H1 (cell line): ENCODE measurements at regions not wholly inside any gene's neighbourhood (a gene's known extent, or its start where the extent isn't known, plus 50 kb on each side); places are given as distances from the start of the nearest gene placed in this dataset.

Source experiments
- CTCF ChIA-PET: fragments of 300-600 bp; sonication (Branson Sonifier 250); formaldehyde crosslinking; loops from one replicate; lab custom pipeline; 2021; ENCODE audit not compliant: partially characterized antibody; lab: Charles Lee
- POLR2A ChIA-PET: fragments of 300-600 bp; sonication (Branson Sonifier 250); formaldehyde crosslinking; loops from one replicate; lab custom pipeline; 2021; ENCODE audit warnings: inconsistent platforms; ENCODE audit not compliant: partially characterized antibody; lab: Charles Lee
- DNase-seq, 2 experiments: peaks; one replicate each; pipeline versions ENCODE4 v3.0.0 to v3.0.0-alpha.2; 2010 to 2022; ENCODE audit warnings: low spot score in 2 of 2, low read depth in 1 of 2, mixed read lengths in 1 of 2
- FAIRE-seq: peaks from 2 replicates; lab custom pipeline; 2011; peaks lifted over from hg19 to GRCh38; lab: Jason Lieb, UNC
- H2AFZ ChIP-seq: 2 replicates; pipeline ENCODE4 v1.8.1; 2012; ENCODE audit warnings: low read length, inconsistent platforms
- H2AK5ac ChIP-seq: 2 replicates; pipeline ENCODE4 v1.6.1; 2013; ENCODE audit warnings: low read depth, low read length
- H2BK120ac ChIP-seq: replicated peaks from 2 replicates; pipeline ENCODE3; 2013; ENCODE audit warnings: low read depth, low read length, inconsistent platforms
- H2BK12ac ChIP-seq: 2 replicates; pipeline ENCODE4 v1.6.1; 2013; ENCODE audit warnings: low read depth, low read length
- H2BK15ac ChIP-seq: 2 replicates; pipeline ENCODE4 v1.6.1; 2013; ENCODE audit warnings: low read length
- H2BK20ac ChIP-seq: 2 replicates; pipeline ENCODE4 v1.6.1; 2013; ENCODE audit warnings: low read length
- H2BK5ac ChIP-seq: 2 replicates; pipeline ENCODE4 v1.6.1; 2013; ENCODE audit warnings: low read depth, low read length
- H3K14ac ChIP-seq: 2 replicates; pipeline ENCODE4 v1.6.1; 2013; ENCODE audit warnings: inconsistent platforms; ENCODE audit not compliant: insufficient read length
- H3K18ac ChIP-seq: 2 replicates; pipeline ENCODE4 v1.6.1; 2013; ENCODE audit warnings: low read length; ENCODE audit errors: extremely low read depth
- H3K23ac ChIP-seq: 2 replicates; pipeline ENCODE4 v1.6.1; 2013; ENCODE audit warnings: inconsistent platforms; ENCODE audit not compliant: insufficient read length
- H3K23me2 ChIP-seq: 2 replicates; pipeline ENCODE4 v1.6.1; 2013; ENCODE audit warnings: low read depth, low read length
- H3K27ac ChIP-seq: 2 replicates; pipeline ENCODE4 v1.6.1; 2011; ENCODE audit warnings: low read depth, low read length, inconsistent platforms
- H3K27me3 ChIP-seq, 4 experiments: replicated peaks in 1 of 4; 1 replicate in 1 of 4; 2 replicates in 3 of 4; pipeline versions ENCODE4 v1.6.1 to v1.8.1; 2011 to 2013; ENCODE audit warnings: low read length in 3 of 4, mild to moderate bottlenecking in 3 of 4, inconsistent platforms in 2 of 4, mixed read lengths in 2 of 4, moderate library complexity in 1 of 4; ENCODE audit not compliant: control insufficient read depth in 3 of 4, insufficient read depth in 3 of 4; ENCODE audit errors: extremely low read depth in 1 of 4
- H3K36me3 ChIP-seq, 4 experiments: 2 replicates each; pipeline versions ENCODE4 v1.6.1 to v1.8.1; 2011 to 2013; ENCODE audit warnings: mild to moderate bottlenecking in 4 of 4, low read length in 3 of 4, moderate library complexity in 2 of 4, control low read depth in 1 of 4, inconsistent platforms in 1 of 4; ENCODE audit not compliant: insufficient read depth in 4 of 4, control insufficient read depth in 2 of 4
- H3K4ac ChIP-seq: replicated peaks from 2 replicates; pipeline ENCODE3; 2013; ENCODE audit warnings: low read length, low read depth, mixed read lengths, inconsistent platforms; ENCODE audit not compliant: insufficient read length
- H3K4me1 ChIP-seq, 4 experiments: replicated peaks in 1 of 4; 1 replicate in 1 of 4; 2 replicates in 3 of 4; pipeline versions ENCODE4 v1.6.1 to v1.8.1; 2011 to 2013; ENCODE audit warnings: low read length in 3 of 4, inconsistent platforms in 2 of 4, mixed read lengths in 1 of 4; ENCODE audit not compliant: insufficient read depth in 4 of 4, control insufficient read depth in 3 of 4
- H3K4me2 ChIP-seq, 2 experiments: 2 replicates each; pipeline versions ENCODE4 v1.6.1 to v1.8.1; 2011 to 2013; ENCODE audit warnings: low read depth in 2 of 2, low read length in 2 of 2, control low read depth in 1 of 2, inconsistent platforms in 1 of 2, mild to moderate bottlenecking in 1 of 2; ENCODE audit not compliant: insufficient read depth in 1 of 2
- H3K4me3 ChIP-seq, 4 experiments: fragments of 200-600, 300-600 bp in 1 of 4; sonication (generic), shearing (Covaris generic), sonication (Bioruptor Twin) in 1 of 4; 2 replicates each; pipeline versions ENCODE4 v1.5.1 to v1.8.1; 2011 to 2016; ENCODE audit warnings: low read length in 4 of 4, low read depth in 3 of 4, control low read depth in 2 of 4, inconsistent platforms in 2 of 4, mild to moderate bottlenecking in 2 of 4, mixed read lengths in 1 of 4, moderate library complexity in 1 of 4; ENCODE audit not compliant: insufficient read depth in 2 of 4; ENCODE audit errors: extremely low read depth in 1 of 4
- H3K56ac ChIP-seq: replicated peaks from 2 replicates; pipeline ENCODE3; 2013; ENCODE audit warnings: low read depth, mild to moderate bottlenecking, mixed read lengths, low read length, inconsistent platforms; ENCODE audit not compliant: insufficient read length
- H3K79me1 ChIP-seq: 2 replicates; pipeline ENCODE4 v1.6.1; 2013; ENCODE audit warnings: low read depth, low read length, control low read depth
- H3K79me2 ChIP-seq, 2 experiments: 2 replicates each; pipeline versions ENCODE4 v1.6.1 to v1.8.1; 2012 to 2013; ENCODE audit warnings: low read length in 2 of 2, mild to moderate bottlenecking in 2 of 2, inconsistent platforms in 1 of 2; ENCODE audit not compliant: insufficient read depth in 2 of 2, control insufficient read depth in 1 of 2
- H3K9ac ChIP-seq, 4 experiments: replicated peaks in 1 of 4; 1 replicate in 1 of 4; 2 replicates in 3 of 4; pipeline versions ENCODE4 v1.6.1 to v1.8.1; 2011 to 2013; ENCODE audit warnings: low read depth in 3 of 4, low read length in 3 of 4, control low read depth in 2 of 4, mild to moderate bottlenecking in 2 of 4, moderate library complexity in 2 of 4, inconsistent platforms in 1 of 4; ENCODE audit errors: extremely low read depth in 1 of 4
- H3K9me3 ChIP-seq, 2 experiments: 2 replicates each; pipeline versions ENCODE4 v1.6.1 to v1.8.1; 2012 to 2013; ENCODE audit warnings: mild to moderate bottlenecking in 2 of 2, moderate library complexity in 2 of 2, control low read depth in 1 of 2, inconsistent platforms in 1 of 2, low read depth in 1 of 2, low read length in 1 of 2, mixed read lengths in 1 of 2; ENCODE audit not compliant: insufficient read depth in 2 of 2
- H4K20me1 ChIP-seq, 2 experiments: replicated peaks in 1 of 2; 2 replicates each; pipeline versions ENCODE3 to v1.8.1; 2011 to 2013; ENCODE audit warnings: inconsistent platforms in 2 of 2, low read length in 2 of 2, mild to moderate bottlenecking in 1 of 2; ENCODE audit not compliant: insufficient read depth in 2 of 2, control insufficient read depth in 1 of 2
- H4K5ac ChIP-seq: 2 replicates; pipeline ENCODE4 v1.6.1; 2013; ENCODE audit warnings: low read length, low read depth, mixed read lengths, inconsistent platforms; ENCODE audit not compliant: insufficient read length
- H4K8ac ChIP-seq: 2 replicates; pipeline ENCODE4 v1.8.0; 2013; ENCODE audit warnings: mild to moderate bottlenecking, moderate library complexity, low read length, inconsistent platforms; ENCODE audit not compliant: insufficient read depth; ENCODE audit errors: extremely low read depth
- H4K91ac ChIP-seq: replicated peaks from 2 replicates; pipeline ENCODE3; 2013; ENCODE audit warnings: low read length, mixed read lengths, inconsistent platforms; ENCODE audit not compliant: insufficient read length
- BCL11A ChIP-seq, 2 experiments: IDR thresholded peaks; one replicate each; pipeline ENCODE4 v1.6.1; 2011; ENCODE audit warnings: low read depth in 2 of 2, low read length in 2 of 2, mild to moderate bottlenecking in 2 of 2
- CTBP2 ChIP-seq: IDR thresholded peaks from 2 replicates; pipeline ENCODE4 v1.7.0; 2011; ENCODE audit warnings: borderline replicate concordance, mild to moderate bottlenecking, moderate library complexity, mixed read lengths, low read length; ENCODE audit not compliant: insufficient read depth, insufficient read length
- E2F6 ChIP-seq: IDR thresholded peaks from 2 replicates; pipeline ENCODE4 v1.6.1; 2012; ENCODE audit warnings: inconsistent platforms
- EP300 ChIP-seq, 2 experiments: IDR thresholded peaks; 1 replicate in 1 of 2; 2 replicates in 1 of 2; pipeline ENCODE4 v1.6.1; 2011 to 2012; ENCODE audit warnings: low read depth in 2 of 2, low read length in 2 of 2, mild to moderate bottlenecking in 2 of 2, borderline replicate concordance in 1 of 2, inconsistent platforms in 1 of 2, moderate library complexity in 1 of 2
- FOSL1 ChIP-seq: IDR thresholded peaks from 2 replicates; pipeline ENCODE4 v1.6.1; 2011; ENCODE audit warnings: mild to moderate bottlenecking, low read depth, low read length, moderate library complexity; ENCODE audit not compliant: insufficient read depth
- GABPA ChIP-seq: IDR thresholded peaks from 2 replicates; pipeline ENCODE4 v1.6.1; 2011; ENCODE audit warnings: mild to moderate bottlenecking, low read length, moderate library complexity, borderline replicate concordance; ENCODE audit not compliant: insufficient read depth
- JUND ChIP-seq: IDR thresholded peaks from 2 replicates; pipeline ENCODE4 v1.6.1; 2011; ENCODE audit warnings: mild to moderate bottlenecking, improper control_type of control experiment, low read length
- KDM1A ChIP-seq: fragments of 200-600, 300-600 bp; sonication (generic); IDR thresholded peaks from 2 replicates; pipeline ENCODE4 v1.7.1; 2016; ENCODE audit warnings: mild to moderate bottlenecking, low read length, borderline replicate concordance
- POLR2A ChIP-seq, 2 experiments: IDR thresholded peaks; 1 replicate in 1 of 2; 2 replicates in 1 of 2; pipeline ENCODE4 v1.6.1; 2011; ENCODE audit warnings: low read depth in 2 of 2, low read length in 2 of 2, mild to moderate bottlenecking in 2 of 2; ENCODE audit errors: control extremely low read depth in 1 of 2
- RAD21 ChIP-seq, 2 experiments: IDR thresholded peaks in 1 of 2; conservative IDR thresholded peaks in 1 of 2; 2 replicates each; pipeline ENCODE4 v1.6.1; 2011; ENCODE audit warnings: low read depth in 2 of 2, low read length in 2 of 2, improper control_type of control experiment in 1 of 2, inconsistent platforms in 1 of 2, mild to moderate bottlenecking in 1 of 2, moderate library complexity in 1 of 2
- SAP30 ChIP-seq: fragments of 300-600 bp; sonication (generic); IDR thresholded peaks from 2 replicates; pipeline ENCODE4 v1.7.1; 2012; ENCODE audit warnings: low read length, moderate library complexity, mild to moderate bottlenecking, inconsistent platforms; ENCODE audit not compliant: insufficient read depth, insufficient replicate concordance
- SIRT6 ChIP-seq: IDR thresholded peaks from one replicate; pipeline ENCODE4 v1.7.1; 2012; ENCODE audit warnings: low read length, inconsistent platforms
- WGBS, 2 experiments: shearing (Covaris generic) in 1 of 2; methylation state at CpG; one replicate each; pipeline versions ENCODE4 v1.1.6 to v1.1.7; 2013 to 2015; ENCODE audit warnings: low lambda C conversion rate in 2 of 2, mixed read lengths in 2 of 2, inconsistent platforms in 1 of 2, low coverage in 1 of 2, missing lambda C conversion rate in 1 of 2; ENCODE audit not compliant: insufficient replicate concordance in 2 of 2, insufficient coverage in 1 of 2, insufficient read length in 1 of 2; ENCODE audit errors: extremely low coverage in 1 of 2, missing lambda C conversion rate in 1 of 2; 5-methylcytosine and 5-hydroxymethylcytosine counted together

- no peak overlapping the region for H4K91ac ChIP-seq
- no peaks in the 10 kb centered on the region for H3K9me3 ChIP-seq
- H3K79me1 ChIP-seq = no peaks in the 10 kb centered on the region
- H2AFZ ChIP-seq = no peak overlapping the region
- H2BK20ac ChIP-seq = no peak overlapping the region
- no peak overlapping the region for H3K4me3 ChIP-seq
- H3K4me2 ChIP-seq = no peak overlapping the region
- no peak overlapping the region for H2BK12ac ChIP-seq
- no peaks in the 10 kb centered on the region for H3K23me2 ChIP-seq
- no peak overlapping the region for H3K4ac ChIP-seq
- H3K27ac ChIP-seq = no peak overlapping the region
- H4K8ac ChIP-seq = no peak overlapping the region
- no peaks in the 10 kb centered on the region for H4K20me1 ChIP-seq
- no peak overlapping the region for H2BK120ac ChIP-seq
- peaks cover 0 to 3% (median 1%) of the 10 kb centered on the region in 4 experiments; a peak in 2 of 7 replicates for H3K4me1 ChIP-seq
- TF ChIP-seq CTBP2 = no peak
- no peak for TF ChIP-seq SIRT6
- no peak for TF ChIP-seq SAP30
- TF ChIP-seq EP300 (IDR thresholded peaks at IDR 0.05; ENCODE audit: borderline replicate concordance in 1 of 2, low read depth in 2 of 2, low read length in 2 of 2) = no peak
- TF ChIP-seq FOSL1 = no peak
- TF ChIP-seq RAD21 (IDR thresholded peaks at IDR 0.05 in 1 of 2, conservative IDR thresholded peaks at IDR 0.05 in 1 of 2; ENCODE audit: low read depth in 2 of 2, low read length in 2 of 2) = no peak
- no peak for TF ChIP-seq POLR2A (IDR thresholded peaks at IDR 0.05; ENCODE audit: control extremely low read depth in 1 of 2, low read depth in 2 of 2, low read length in 2 of 2)
- TF ChIP-seq BCL11A (IDR thresholded peaks at IDR 0.05; ENCODE audit: low read depth in 2 of 2, low read length in 2 of 2) = no peak
- no peak for TF ChIP-seq E2F6
- TF ChIP-seq KDM1A = no peak
- no peak for TF ChIP-seq GABPA
- TF ChIP-seq JUND = no peak
- no peak overlapping the region for H2BK5ac ChIP-seq
- H3K56ac ChIP-seq = no peak overlapping the region
- no peak overlapping the region for H3K9ac ChIP-seq
- CTCF ChIA-PET = interaction anchor here (0.7 kb wide), 1 partner anchor 13 kb away, joined by 3 read pairs; no protein-coding TSS in a partner anchor
- H2AK5ac ChIP-seq = no peak overlapping the region
- H3K36me3 ChIP-seq = no peaks in the 10 kb centered on the region
- H3K14ac ChIP-seq = no peak overlapping the region
- FAIRE-seq (no peak), DNase-seq (no peak)
- no peak overlapping the region for H4K5ac ChIP-seq
- no peak overlapping the region for H3K23ac ChIP-seq
- no peaks in the 10 kb centered on the region for H3K27me3 ChIP-seq
- no peak overlapping the region for H3K18ac ChIP-seq
- POLR2A ChIA-PET = no interaction called here
- H3K79me2 ChIP-seq = no peaks in the 10 kb centered on the region
- 84% methylated on average over 1 of the region's 1 CpG; no CpG with 5 or more reads in 1 of the 2 experiments for WGBS, 2 experiments
- H2BK15ac ChIP-seq = no peak overlapping the region
Observed at GRCh38 chr3:31105011-31105410, 210.6 kb upstream of the GADL1 start.
